K562 (cell line): ENCODE measurements at regions not wholly inside any gene's neighbourhood (a gene's known extent, or its start where the extent isn't known, plus 50 kb on each side); places are given as distances from the start of the nearest gene placed in this dataset.
A peak's percentile ranks its signal among the peaks of the same experiment; 100 is the strongest.

ENCODE experiments used
- BCOR ChIP-seq: fragments of 450-650 bp; IDR thresholded peaks from 2 replicates; pipeline ENCODE4 v1.6.1; 2016
- GABPA ChIP-seq: fragments of 200-800 bp; sonication (Bioruptor generic); conservative IDR thresholded peaks from 2 replicates; pipeline ENCODE4 v1.6.1; 2016; ENCODE audit warnings: low read depth, missing genetic modification characterization, missing compliant biosample characterization
- HDAC3 ChIP-seq: fragments of 450-650 bp; IDR thresholded peaks from 2 replicates; pipeline ENCODE4 v1.6.1; 2018; ENCODE audit warnings: borderline replicate concordance, mild to moderate bottlenecking, moderate library complexity; ENCODE audit not compliant: partially characterized antibody
- HMGN3 ChIP-seq: IDR thresholded peaks from 2 replicates; pipeline ENCODE4 v1.6.1; 2011; ENCODE audit warnings: borderline replicate concordance, low read depth, mild to moderate bottlenecking, mixed read lengths, low read length; ENCODE audit not compliant: insufficient read length; ENCODE audit errors: extremely low read depth
- KLF13 ChIP-seq: fragments of 450-650 bp; IDR thresholded peaks from 2 replicates; pipeline ENCODE4 v1.6.1; 2016; ENCODE audit warnings: missing genetic modification characterization, low read depth, mild to moderate bottlenecking, missing compliant biosample characterization, moderate library complexity, borderline replicate concordance
- NCOA6 ChIP-seq: fragments of 450-650 bp; IDR thresholded peaks from 2 replicates; pipeline ENCODE4 v1.6.1; 2017; ENCODE audit warnings: mild to moderate bottlenecking
- NCOR1 ChIP-seq: fragments of 450-650 bp; IDR thresholded peaks from 2 replicates; pipeline ENCODE4 v1.6.1; 2016; ENCODE audit warnings: mild to moderate bottlenecking, moderate library complexity
- NONO ChIP-seq, 2 experiments: fragments of 200-400 bp in 1 of 2; fragments of 450-650 bp in 1 of 2; formaldehyde crosslinking in 1 of 2; IDR thresholded peaks; 2 replicates each; pipeline ENCODE4 v1.6.1; 2017; ENCODE audit warnings: low read depth in 2 of 2, mild to moderate bottlenecking in 2 of 2, moderate library complexity in 2 of 2, low read length in 1 of 2
- NR1H2 ChIP-seq: sonication (generic); formaldehyde crosslinking; IDR thresholded peaks from 2 replicates; pipeline ENCODE4 v1.4.0; 2020; ENCODE audit warnings: mild to moderate bottlenecking, missing genetic modification reagents
- OTX1 ChIP-seq: fragments of 450-650 bp; formaldehyde crosslinking; IDR thresholded peaks from 2 replicates; pipeline ENCODE4 v1.4.0; 2022; ENCODE audit warnings: mild to moderate bottlenecking
- PRMT5 ChIP-seq: sonication (generic); formaldehyde crosslinking; IDR thresholded peaks from 2 replicates; pipeline ENCODE4 v1.5.0; 2020; ENCODE audit warnings: missing genetic modification reagents
- PYGO2 ChIP-seq: fragments of 450-650 bp; IDR thresholded peaks from 2 replicates; pipeline ENCODE4 v1.6.1; 2016; ENCODE audit warnings: mild to moderate bottlenecking, missing genetic modification characterization, moderate library complexity, missing compliant biosample characterization
- RBFOX2 ChIP-seq: fragments of 200-400 bp; formaldehyde crosslinking; IDR thresholded peaks from 2 replicates; pipeline ENCODE4 v1.6.1; 2017; ENCODE audit warnings: low read depth, mild to moderate bottlenecking, low read length, moderate library complexity
- STAT5A ChIP-seq: IDR thresholded peaks from 2 replicates; pipeline ENCODE4 v1.6.1; 2012; ENCODE audit warnings: low read length, inconsistent platforms, borderline replicate concordance
- TEAD4 ChIP-seq, 2 experiments: sonication (generic) in 1 of 2; formaldehyde crosslinking in 1 of 2; IDR thresholded peaks; 2 replicates each; pipeline versions ENCODE4 v1.6.1 to v1.8.0; 2012 to 2022; ENCODE audit warnings: borderline replicate concordance in 1 of 2, inconsistent platforms in 1 of 2, low read length in 1 of 2, mild to moderate bottlenecking in 1 of 2, missing genetic modification reagents in 1 of 2
- THAP7 ChIP-seq: fragments of 250-450 bp; sonication (Bioruptor Pico); IDR thresholded peaks from 2 replicates; pipeline ENCODE4 v1.5.0; 2021
- YBX1 ChIP-seq: fragments of 450-650 bp; IDR thresholded peaks from 2 replicates; pipeline ENCODE4 v1.7.1; 2016; ENCODE audit warnings: mild to moderate bottlenecking
- YY1 ChIP-seq, 3 experiments: IDR thresholded peaks; 2 replicates each; pipeline ENCODE4 v1.6.1; 2011; ENCODE audit warnings: low read length in 2 of 3, mild to moderate bottlenecking in 2 of 3, moderate library complexity in 2 of 3, borderline replicate concordance in 1 of 3, control low read depth in 1 of 3, low read depth in 1 of 3; ENCODE audit not compliant: insufficient read depth in 3 of 3, insufficient replicate concordance in 2 of 3, control insufficient read depth in 1 of 3, insufficient read length in 1 of 3; ENCODE audit errors: extremely low read depth in 1 of 3
- ZBTB49 ChIP-seq: sonication (generic); formaldehyde crosslinking; IDR thresholded peaks from 2 replicates; pipeline ENCODE4 v1.8.0; 2022; ENCODE audit warnings: missing genetic modification reagents, mild to moderate bottlenecking, borderline replicate concordance
- ZNF140 ChIP-seq: fragments of 250-450 bp; sonication (Bioruptor Pico); IDR thresholded peaks from 2 replicates; pipeline ENCODE4 v1.8.0; 2021; ENCODE audit warnings: moderate library complexity, mild to moderate bottlenecking, inconsistent platforms
- ZNF280A ChIP-seq: fragments of 450-650 bp; IDR thresholded peaks from 2 replicates; pipeline ENCODE4 v1.6.1; 2018; ENCODE audit warnings: mild to moderate bottlenecking, low read depth; ENCODE audit not compliant: partially characterized antibody
- ZNF316 ChIP-seq: fragments of 450-650 bp; IDR thresholded peaks from 2 replicates; pipeline ENCODE4 v1.6.1; 2016
- ZSCAN32 ChIP-seq: fragments of 450-650 bp; formaldehyde crosslinking; IDR thresholded peaks from 2 replicates; pipeline ENCODE4 v1.4.0; 2020; ENCODE audit warnings: mild to moderate bottlenecking, moderate library complexity

- TF ChIP-seq NR1H2 (CRISPR knock-in tag) (no peak), THAP7 (CRISPR knock-in tag) (no peak), ZNF316 (no peak), ZSCAN32 (no peak), GABPA (peak; percentile 64), NCOR1 (0 out of 2 replicates have a peak, but pooled peaks have one; percentile 25), BCOR (no peak), PYGO2 (tag) (no peak), RBFOX2 (peak; percentile 89), YBX1 (no peak), OTX1 (peak; percentile 46; the same call in 1 of the 2 replicates), ZNF140 (no peak), NONO (IDR thresholded peaks at IDR 0.05; ENCODE audit: low read depth in 2 of 2, low read length in 1 of 2) (peak in 1 of 2 experiments; percentile 81; a peak in 1 of 4 replicates), YY1 (IDR thresholded peaks at IDR 0.05; ENCODE audit: borderline replicate concordance in 1 of 3, control insufficient read depth in 1 of 3, extremely low read depth in 1 of 3, insufficient read depth in 3 of 3, insufficient read length in 1 of 3, insufficient replicate concordance in 2 of 3, low read depth in 1 of 3, low read length in 2 of 3) (peak in 2 of 3 experiments; percentile 73), TEAD4 (IDR thresholded peaks at IDR 0.05; ENCODE audit: low read length) (peak; percentile 34), TEAD4 (CRISPR knock-in tag; IDR thresholded peaks at IDR 0.05; ENCODE audit: borderline replicate concordance) (peak; percentile 91; the same call in 1 of the 2 replicates), ZBTB49 (CRISPR knock-in tag) (no peak), HMGN3 (peak; percentile 94), ZNF280A (no peak), NCOA6 (no peak), PRMT5 (CRISPR knock-in tag) (no peak), STAT5A (no peak), HDAC3 (no peak), KLF13 (peak; percentile 82)
Observed at GRCh38 chr1:222465211-222466041, 82.5 kb downstream of the HHIPL2 start (continued).
